ENCODE measurements at regions not wholly inside any gene's neighbourhood (a gene's known extent, or its start where the extent isn't known, plus 50 kb on each side); places are given as distances from the start of the nearest gene placed in this dataset.

GRCh38 chr7:67696878-67697277 lies 700.2 kb downstream of the TYW1 start:
- DNase-seq (ENCODE audit: extremely low read depth, low read depth) = no peak
- TF ChIP-seq CTCF (IDR thresholded peaks at IDR 0.05; ENCODE audit: low read depth, low read length) = no peak

- TF ChIP-seq CTCF (IDR thresholded peaks at IDR 0.05; ENCODE audit: low read depth, low read length) = no peak
- DNase-seq (ENCODE audit: extremely low read depth, low read depth) = no peak
Measured at GRCh38 chr7:67698354-67698753, 701.7 kb downstream of the TYW1 start.

- DNase-seq (ENCODE audit: extremely low read depth, low read depth) = no peak
- TF ChIP-seq CTCF (IDR thresholded peaks at IDR 0.05; ENCODE audit: low read depth, low read length) = no peak
Measured at GRCh38 chr7:67705850-67706249, 709.2 kb downstream of the TYW1 start.

DNA sequence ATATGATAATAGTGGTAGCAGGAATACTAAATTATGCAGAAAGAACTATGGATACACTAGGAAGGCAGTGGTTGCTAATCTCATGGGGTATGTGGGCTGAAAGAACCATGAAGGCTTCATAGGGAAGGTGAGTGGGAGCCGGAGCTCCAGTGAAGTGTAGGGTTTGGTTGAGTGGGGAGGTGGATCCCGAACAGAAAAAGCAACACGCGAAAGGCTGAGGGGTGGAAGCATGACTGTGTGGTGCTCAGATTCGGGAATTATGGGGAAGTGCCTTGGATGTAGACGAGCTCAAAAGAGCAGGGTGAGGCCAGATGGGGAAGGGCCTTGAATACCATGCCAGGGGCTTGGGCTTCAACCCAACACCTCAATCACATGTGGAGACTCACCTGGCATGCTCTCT lies 715.1 kb downstream of the TYW1 start:
- no peak for TF ChIP-seq CTCF (IDR thresholded peaks at IDR 0.05; ENCODE audit: low read depth, low read length)
- no peak for DNase-seq (ENCODE audit: extremely low read depth, low read depth)

- no peak for TF ChIP-seq CTCF (IDR thresholded peaks at IDR 0.05; ENCODE audit: low read depth, low read length)
- DNase-seq (ENCODE audit: extremely low read depth, low read depth) = no peak
Measured at GRCh38 chr7:67713451-67714056, 716.9 kb downstream of the TYW1 start.

DNA sequence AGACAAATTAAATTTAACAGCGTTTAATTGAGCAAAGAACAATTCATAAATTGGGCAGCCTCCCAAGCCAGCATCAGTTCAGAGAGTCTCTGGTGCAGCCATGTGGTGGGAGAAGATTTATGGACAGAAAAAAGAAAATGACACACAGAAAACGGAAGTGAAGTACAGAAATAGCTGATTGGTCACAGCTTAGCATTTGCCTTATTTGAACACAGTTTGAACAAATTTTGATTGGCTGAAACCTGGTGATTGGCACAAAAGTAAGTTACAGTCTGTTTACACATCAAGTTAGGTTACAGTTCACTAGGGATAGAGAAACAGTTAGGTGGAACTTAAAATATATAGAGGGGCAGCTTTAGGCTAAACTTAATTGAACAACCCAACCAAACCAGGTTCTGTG lies 720.1 kb downstream of the TYW1 start:
- DNase-seq (ENCODE audit: extremely low read depth, low read depth) = no peak
- TF ChIP-seq CTCF (IDR thresholded peaks at IDR 0.05; ENCODE audit: low read depth, low read length) = no peak

DNA sequence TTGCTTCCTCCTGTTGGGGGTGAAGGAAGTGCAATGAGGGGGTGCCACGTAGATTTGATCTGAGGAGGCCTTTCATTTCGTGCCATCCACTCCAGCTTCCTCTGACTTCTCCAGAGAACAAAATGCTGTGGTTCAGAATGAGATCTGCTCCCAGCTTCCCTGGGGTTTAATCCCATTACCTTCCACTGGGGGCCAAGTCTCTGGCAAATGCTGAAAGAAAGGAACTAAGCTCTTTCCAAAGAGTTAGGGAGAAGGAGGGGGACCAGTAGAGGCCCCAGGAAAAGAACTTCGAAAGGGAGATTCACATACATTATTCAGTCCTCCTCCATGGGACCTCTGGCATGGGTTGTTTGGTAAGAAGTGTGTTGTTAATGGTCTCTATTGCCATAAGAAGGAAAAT lies 727.0 kb downstream of the TYW1 start:
- DNase-seq (ENCODE audit: extremely low read depth, low read depth) = no peak
- no peak for TF ChIP-seq CTCF (IDR thresholded peaks at IDR 0.05; ENCODE audit: low read depth, low read length)

Data from AG09319 (cell line).